IMR-90 (cell line): ENCODE measurements at regions not wholly inside any gene's neighbourhood (a gene's known extent, or its start where the extent isn't known, plus 50 kb on each side); places are given as distances from the start of the nearest gene placed in this dataset.

Experiments used
- ATAC-seq: fragments of 200-7000 bp; cut with Tn5 transposase; 2 replicates; pipeline ENCODE4 v1.9.1; 2020; ENCODE audit warnings: low read depth, mild to moderate bottlenecking, moderate library complexity
- BruUV-seq: library from RNA; stranded (reverse); fragments of 400-500 nt; replicated peaks from 2 replicates; lab custom pipeline; 2021; lab: Mats Ljungman, UMichigan
- CTCF ChIA-PET: fragments of 300-600 bp; formaldehyde crosslinking; extraction: SDS; loops from one replicate; lab custom pipeline; 2021; ENCODE audit warnings: antibody characterized with exemption; lab: Yijun Ruan, JAX
- POLR2A ChIA-PET: fragments of 300-600 bp; sonication (Branson Sonifier 250); formaldehyde crosslinking; loops from one replicate; lab custom pipeline; 2022; ENCODE audit warnings: antibody characterized with exemption; ENCODE audit not compliant: unreplicated experiment; lab: Charles Lee
- DNase-seq: peaks from one replicate; pipeline ENCODE4 v3.0.0; 2013
- H2AFZ ChIP-seq: replicated peaks from 2 replicates; pipeline ENCODE3; 2013; ENCODE audit warnings: low read length, mild to moderate bottlenecking; ENCODE audit not compliant: poor library complexity
- H2AK5ac ChIP-seq: 2 replicates; pipeline ENCODE4 v1.6.1; 2013; ENCODE audit warnings: low read depth, low read length, inconsistent platforms
- H2AK9ac ChIP-seq: replicated peaks from 2 replicates; pipeline ENCODE3; 2013; ENCODE audit warnings: mild to moderate bottlenecking, low read depth, low read length, moderate library complexity; ENCODE audit not compliant: poor library complexity
- H2BK120ac ChIP-seq: 2 replicates; pipeline ENCODE4 v1.6.1; 2013; ENCODE audit warnings: low read depth, low read length, inconsistent platforms
- H2BK15ac ChIP-seq: 3 replicates; pipeline ENCODE4 v1.6.1; 2013; ENCODE audit warnings: low read depth, low read length, inconsistent platforms
- H2BK20ac ChIP-seq: 2 replicates; pipeline ENCODE4 v1.6.1; 2013; ENCODE audit warnings: low read depth, mild to moderate bottlenecking, inconsistent platforms, low read length, moderate library complexity
- H2BK5ac ChIP-seq: 2 replicates; pipeline ENCODE4 v1.6.1; 2013; ENCODE audit warnings: mild to moderate bottlenecking, low read depth, low read length, inconsistent platforms; ENCODE audit not compliant: poor library complexity, severe bottlenecking
- H3K14ac ChIP-seq: replicated peaks from 2 replicates; pipeline ENCODE4 v1.6.1; 2013; ENCODE audit warnings: low read depth, low read length, inconsistent platforms
- H3K18ac ChIP-seq: 2 replicates; pipeline ENCODE4 v1.6.1; 2013; ENCODE audit warnings: low read depth, low read length, control low read depth
- H3K23ac ChIP-seq: 2 replicates; pipeline ENCODE4 v1.6.1; 2013; ENCODE audit warnings: low read depth, low read length, inconsistent platforms
- H3K27ac ChIP-seq: 2 replicates; pipeline ENCODE4 v1.5.1; 2013; ENCODE audit warnings: mild to moderate bottlenecking, control low read depth, low read length; ENCODE audit not compliant: insufficient read depth
- H3K27me3 ChIP-seq: 2 replicates; pipeline ENCODE4 v1.6.1; 2013; ENCODE audit warnings: low read length; ENCODE audit not compliant: control insufficient read depth, insufficient read depth
- H3K36me3 ChIP-seq: 2 replicates; pipeline ENCODE4 v1.6.1; 2013; ENCODE audit warnings: low read length, mixed read lengths; ENCODE audit not compliant: control insufficient read depth, insufficient read depth
- H3K4ac ChIP-seq: 2 replicates; pipeline ENCODE4 v1.6.1; 2013; ENCODE audit warnings: low read depth, low read length, inconsistent platforms
- H3K4me1 ChIP-seq: 2 replicates; pipeline ENCODE4 v1.6.1; 2013; ENCODE audit warnings: low read length, mixed read lengths; ENCODE audit not compliant: control insufficient read depth, insufficient read depth
- H3K4me2 ChIP-seq: 2 replicates; pipeline ENCODE4 v1.6.1; 2013; ENCODE audit warnings: low read depth, mild to moderate bottlenecking, control low read depth, low read length, moderate library complexity
- H3K4me3 ChIP-seq: 2 replicates; pipeline ENCODE4 v1.5.1; 2013; ENCODE audit warnings: low read depth, mild to moderate bottlenecking, control low read depth, low read length, moderate library complexity; ENCODE audit not compliant: insufficient read depth
- H3K56ac ChIP-seq: 2 replicates; pipeline ENCODE4 v1.6.1; 2013; ENCODE audit warnings: low read length, inconsistent platforms; ENCODE audit not compliant: insufficient read depth; ENCODE audit errors: extremely low read depth
- H3K79me1 ChIP-seq, 2 experiments: 2 replicates each; pipeline ENCODE4 v1.6.1; 2013; ENCODE audit warnings: low read length in 2 of 2, inconsistent platforms in 1 of 2, low read depth in 1 of 2
- H3K9ac ChIP-seq: 2 replicates; pipeline ENCODE4 v1.6.1; 2013; ENCODE audit warnings: low read depth, low read length, control low read depth
- H3K9me1 ChIP-seq: 2 replicates; pipeline ENCODE4 v1.6.1; 2013; ENCODE audit warnings: low read length, inconsistent platforms; ENCODE audit not compliant: insufficient read depth
- H3K9me3 ChIP-seq: 2 replicates; pipeline ENCODE4 v1.6.1; 2013; ENCODE audit warnings: low read length; ENCODE audit not compliant: control insufficient read depth, insufficient read depth
- H4K20me1 ChIP-seq: 2 replicates; pipeline ENCODE4 v1.6.1; 2013; ENCODE audit warnings: low read length, inconsistent platforms; ENCODE audit not compliant: insufficient read depth
- H4K5ac ChIP-seq: 2 replicates; pipeline ENCODE4 v1.6.1; 2013; ENCODE audit warnings: mild to moderate bottlenecking, low read depth, low read length, control low read depth
- H4K8ac ChIP-seq, 2 experiments: 2 replicates each; pipeline ENCODE4 v1.6.1; 2013; ENCODE audit warnings: low read depth in 2 of 2, low read length in 2 of 2, control low read depth in 1 of 2, inconsistent platforms in 1 of 2
- H4K91ac ChIP-seq: 2 replicates; pipeline ENCODE4 v1.6.1; 2013; ENCODE audit warnings: low read depth, low read length, inconsistent platforms; ENCODE audit not compliant: insufficient read depth
- CHD1 ChIP-seq: IDR thresholded peaks from 2 replicates; pipeline ENCODE4 v1.6.1; 2012; ENCODE audit warnings: low read depth, low read length, improper control_type of control experiment
- WGBS, 2 experiments: methylation state at CpG; one replicate each; pipeline versions ENCODE4 v1.1.5 to v1.1.7; 2013; ENCODE audit warnings: missing lambda C conversion rate in 2 of 2; ENCODE audit not compliant: insufficient read length in 1 of 2; ENCODE audit errors: extremely low coverage in 2 of 2; 5-methylcytosine and 5-hydroxymethylcytosine counted together
- dilution Hi-C: fragments of 300-500 bp; cut with HindIII; formaldehyde crosslinking; loops from one replicate; pipeline ENCODE4 v1.14.3; 2018; ENCODE audit warnings: low sequenced_read_pairs; ENCODE audit not compliant: unreplicated experiment
- in situ Hi-C: fragments of 300-500 bp; cut with MboI; formaldehyde crosslinking; loops from 3 replicates; pipeline ENCODE4 v1.14.3; 2019; ENCODE audit warnings: low sequenced_read_pairs, inconsistent platforms, mixed read lengths
- intact Hi-C: fragments of 100-400 bp; cut with micrococcal nuclease; formaldehyde crosslinking; loops from 2 replicates; pipeline ENCODE4 v1.10.0; 2022

DNA sequence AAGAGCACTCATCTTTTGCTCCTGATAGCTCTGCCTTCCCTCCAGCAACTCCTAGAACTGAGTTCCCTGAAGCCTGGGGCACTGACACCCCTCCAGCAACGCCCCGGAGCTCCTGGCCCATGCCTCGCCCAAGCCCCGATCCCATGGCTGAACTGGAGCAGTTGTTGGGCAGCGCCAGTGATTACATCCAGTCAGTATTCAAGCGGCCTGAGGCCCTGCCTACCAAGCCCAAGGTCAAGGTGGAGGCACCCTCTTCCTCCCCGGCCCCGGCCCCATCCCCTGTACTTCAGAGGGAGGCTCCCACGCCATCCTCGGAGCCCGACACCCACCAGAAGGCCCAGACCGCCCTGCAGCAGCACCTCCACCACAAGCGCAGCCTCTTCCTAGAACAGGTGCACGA, 62.4 kb downstream of the TET3 start:
- TF ChIP-seq CHD1 = no peak
- no peak overlapping the region for H3K4me3 ChIP-seq
- H3K27me3 ChIP-seq = no peaks in the 10 kb centered on the region
- H3K4ac ChIP-seq = no peak overlapping the region
- H3K56ac ChIP-seq = no peak overlapping the region
- no peak for DNase-seq
- H3K9me1 ChIP-seq = peaks cover 32% of the 10 kb centered on the region
- H3K9me3 ChIP-seq = no peaks in the 10 kb centered on the region
- no TSS peak for BruUV-seq
- no peak overlapping the region for H3K9ac ChIP-seq
- no peak overlapping the region for H2BK120ac ChIP-seq
- ATAC-seq = no peak
- dilution Hi-C loops = no loop called here
- H4K8ac ChIP-seq = no peak overlapping the region
- intact Hi-C loops = no loop called here
- no peak overlapping the region for H2BK20ac ChIP-seq
- no peak overlapping the region for H2AK9ac ChIP-seq
- no peak overlapping the region for H2AK5ac ChIP-seq
- H4K20me1 ChIP-seq = peaks cover 36% of the 10 kb centered on the region; the same call in 1 of the 2 replicates
- no peak overlapping the region for H2AFZ ChIP-seq
- H3K23ac ChIP-seq = no peak overlapping the region
- WGBS, 2 experiments = 96% methylated on average over 9 of the region's 14 CpGs; no CpG with 5 or more reads in 1 of the 2 experiments
- no peak overlapping the region for H2BK15ac ChIP-seq
- H4K5ac ChIP-seq = no peak overlapping the region
- H3K4me1 ChIP-seq = no peaks in the 10 kb centered on the region
- in situ Hi-C loops = no loop called here
- CTCF ChIA-PET = no interaction called here
- POLR2A ChIA-PET = no interaction called here
- no peak overlapping the region for H3K4me2 ChIP-seq
- H3K27ac ChIP-seq = no peak overlapping the region
- H3K36me3 ChIP-seq = peaks cover 12% of the 10 kb centered on the region
- H3K18ac ChIP-seq = no peak overlapping the region
- H3K79me1 ChIP-seq = peaks cover 17 to 63% of the 10 kb centered on the region in 2 experiments; a peak in 3 of 4 replicates
- no peak overlapping the region for H4K91ac ChIP-seq
- no peak overlapping the region for H2BK5ac ChIP-seq
- no peak overlapping the region for H3K14ac ChIP-seq
